Muscle layer of colon (tissue), 2 donors: ENCODE measurements at regions not wholly inside any gene's neighbourhood (a gene's known extent, or its start where the extent isn't known, plus 50 kb on each side); places are given as distances from the start of the nearest gene placed in this dataset.

Experiments
- H3K27ac ChIP-seq: one replicate; pipeline ENCODE4 v1.7.0; 2013; ENCODE audit warnings: low read depth, mild to moderate bottlenecking, low read length, moderate library complexity
- H3K27me3 ChIP-seq, 2 donors: one replicate each; pipeline ENCODE4 v1.7.0; 2013; ENCODE audit warnings: low read length in 2 of 2, mild to moderate bottlenecking in 2 of 2; ENCODE audit not compliant: insufficient read depth in 2 of 2, control insufficient read depth in 1 of 2
- H3K36me3 ChIP-seq: one replicate; pipeline ENCODE4 v1.7.0; 2013; ENCODE audit warnings: mild to moderate bottlenecking, low read length; ENCODE audit not compliant: insufficient read depth
- H3K4me1 ChIP-seq: one replicate; pipeline ENCODE4 v1.7.0; 2013; ENCODE audit warnings: mild to moderate bottlenecking, low read length; ENCODE audit not compliant: insufficient read depth
- H3K4me3 ChIP-seq, 2 donors: one replicate each; pipeline ENCODE4 v1.7.0; 2013; ENCODE audit warnings: low read length in 2 of 2, low read depth in 1 of 2, mild to moderate bottlenecking in 1 of 2, moderate library complexity in 1 of 2
- H3K9ac ChIP-seq: one replicate; pipeline ENCODE4 v1.7.0; 2013; ENCODE audit warnings: low read length
- H3K9me3 ChIP-seq: one replicate; pipeline ENCODE4 v1.7.0; 2013; ENCODE audit warnings: mild to moderate bottlenecking, low read length
- donor health status: abdominal sarcoma.
- donor health status: Adenocarcinoma of cecum.

DNA sequence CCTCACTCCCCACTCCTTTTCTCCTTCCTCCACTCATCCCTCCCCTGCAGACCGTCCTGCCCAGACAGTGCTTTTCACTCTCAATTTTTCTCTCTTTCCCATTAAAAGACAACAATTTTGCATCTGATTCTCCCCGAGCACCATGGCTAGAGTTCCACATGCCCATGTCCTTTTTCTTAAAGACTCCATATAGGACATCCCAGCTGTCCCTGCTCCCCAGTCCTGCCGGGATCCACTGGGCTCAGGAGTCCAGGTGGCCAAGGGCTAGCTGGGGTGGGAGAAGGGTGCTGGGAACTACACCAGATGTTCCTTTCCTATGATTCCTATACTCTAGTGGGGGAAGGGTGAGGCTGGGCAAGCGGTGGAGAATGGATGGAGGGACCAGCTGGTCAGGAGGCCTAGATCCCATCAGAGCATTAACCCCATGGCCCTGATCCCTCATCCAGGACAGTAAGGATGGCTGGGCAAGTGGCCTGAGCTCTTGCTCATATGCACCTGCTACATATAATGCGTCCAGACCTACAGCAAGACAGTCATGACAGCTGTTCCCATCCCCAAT is 52.8 kb upstream of the RMDN2 start:
- Histone ChIP-seq H3K4me3 (no peak overlapping the region), H3K4me1 (peaks cover 66% of the 10 kb centered on the region), H3K9ac (no peak overlapping the region), H3K36me3 (no peaks in the 10 kb centered on the region), H3K9me3 (no peaks in the 10 kb centered on the region), H3K27ac (peak overlapping the region; percentile 68), H3K27me3 (no peaks in the 10 kb centered on the region)

DNA sequence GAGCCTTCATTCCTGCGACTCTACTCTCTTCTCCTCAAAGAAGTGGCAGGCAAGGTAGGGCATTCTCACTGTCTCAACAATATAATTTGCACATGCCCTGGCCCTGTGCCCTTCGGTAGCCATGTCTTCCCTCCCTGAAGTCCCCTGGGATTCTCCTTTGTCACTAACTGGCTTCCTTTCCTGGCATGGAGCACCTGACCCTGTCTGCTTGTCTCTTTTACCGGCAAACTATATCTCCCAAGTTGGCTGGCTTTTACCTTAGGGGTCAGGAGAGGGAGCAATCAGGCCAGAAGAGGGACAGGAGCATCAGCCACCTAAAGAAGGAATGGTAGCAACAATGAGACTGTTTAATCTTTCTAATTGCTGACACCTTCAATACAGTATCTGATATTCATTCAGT is 51.9 kb upstream of the RMDN2 start:
- no peak overlapping the region for H3K27ac ChIP-seq
- no peak overlapping the region for H3K9ac ChIP-seq
- H3K36me3 ChIP-seq: no peaks in the 10 kb centered on the region
- H3K9me3 ChIP-seq: no peaks in the 10 kb centered on the region
- H3K4me1 ChIP-seq: peaks cover 62% of the 10 kb centered on the region
- H3K27me3 ChIP-seq: no peaks in the 10 kb centered on the region
- no peak overlapping the region for H3K4me3 ChIP-seq

DNA sequence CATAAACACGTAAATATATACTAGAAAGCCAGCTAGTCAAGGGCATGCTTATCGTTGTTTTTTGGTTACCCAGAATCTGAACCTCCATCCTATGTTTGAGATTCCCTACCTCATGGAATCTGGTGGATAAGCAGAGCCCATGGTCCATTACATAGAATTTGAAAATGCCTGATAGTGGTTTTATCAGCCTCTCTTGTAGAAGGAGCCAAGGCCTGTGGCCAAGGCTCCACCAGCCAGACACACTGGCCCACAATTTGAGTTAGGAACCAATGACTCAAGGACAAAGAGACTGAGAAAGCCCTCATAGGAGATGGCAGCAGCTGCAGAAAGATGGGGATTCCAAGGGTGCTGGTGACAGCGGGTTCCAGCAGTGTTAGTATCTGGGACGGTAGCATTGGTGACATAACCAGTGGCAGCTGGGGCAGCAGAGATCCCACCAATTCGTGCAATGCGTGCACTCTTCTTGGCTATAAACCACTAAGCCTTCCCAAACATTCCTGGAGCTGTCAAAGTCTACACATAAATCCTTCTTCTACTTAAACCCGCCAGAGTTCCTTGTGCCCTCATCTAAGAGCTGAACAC is 51.2 kb upstream of the RMDN2 start:
- H3K27me3 ChIP-seq: no peaks in the 10 kb centered on the region
- H3K36me3 ChIP-seq: no peaks in the 10 kb centered on the region
- peaks cover 62% of the 10 kb centered on the region for H3K4me1 ChIP-seq
- no peak overlapping the region for H3K27ac ChIP-seq
- no peak overlapping the region for H3K4me3 ChIP-seq
- H3K9me3 ChIP-seq: no peaks in the 10 kb centered on the region
- no peak overlapping the region for H3K9ac ChIP-seq

DNA sequence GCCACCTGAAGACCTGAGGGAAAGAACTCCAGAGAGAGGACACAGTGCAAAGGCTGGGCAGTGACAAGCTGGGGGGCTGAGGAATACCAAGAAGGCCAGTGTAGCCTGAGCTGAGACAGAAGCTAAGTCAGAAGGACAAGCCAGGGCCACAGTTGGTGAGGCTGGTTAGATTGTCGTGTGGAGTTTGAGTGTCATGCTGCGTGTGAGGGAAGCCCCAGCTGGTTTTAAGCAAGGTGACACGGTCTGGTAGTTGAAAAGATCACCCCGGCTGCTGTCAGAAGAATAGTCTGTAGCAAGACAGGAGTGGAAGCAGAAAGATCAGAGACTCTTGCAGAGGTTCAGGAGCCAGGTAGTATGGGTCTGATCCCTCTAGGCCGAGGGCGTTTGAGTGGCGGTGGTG is 50.6 kb upstream of the RMDN2 start:
- no peaks in the 10 kb centered on the region for H3K36me3 ChIP-seq
- no peak overlapping the region for H3K27ac ChIP-seq
- H3K4me3 ChIP-seq: no peak overlapping the region
- no peaks in the 10 kb centered on the region for H3K27me3 ChIP-seq
- no peak overlapping the region for H3K9ac ChIP-seq
- no peaks in the 10 kb centered on the region for H3K9me3 ChIP-seq
- H3K4me1 ChIP-seq: peaks cover 57% of the 10 kb centered on the region
